GM12872 (cell line): ENCODE measurements at regions not wholly inside any gene's neighbourhood (a gene's known extent, or its start where the extent isn't known, plus 50 kb on each side); places are given as distances from the start of the nearest gene placed in this dataset.

ENCODE experiments used
- CTCF ChIP-seq: IDR thresholded peaks from 3 replicates; pipeline ENCODE4 v1.5.1; 2011; ENCODE audit warnings: low read depth, mild to moderate bottlenecking, low read length, moderate library complexity; ENCODE audit not compliant: insufficient read depth

- TF ChIP-seq CTCF, result no peak
Measured at GRCh38 chr2:186423481-186423880, 62.6 kb upstream of the ZC3H15 start.

- TF ChIP-seq CTCF, result no peak
Measured at GRCh38 chr2:186424265-186424664, 61.8 kb upstream of the ZC3H15 start.

GRCh38 chr2:186425576-186425975 is 60.5 kb upstream of the ZC3H15 start:
- no peak for TF ChIP-seq CTCF

GRCh38 chr2:186426153-186427016 is 59.7 kb upstream of the ZC3H15 start:
- TF ChIP-seq CTCF, result no peak

GRCh38 chr2:186427970-186428369 is 58.1 kb upstream of the ZC3H15 start:
- TF ChIP-seq CTCF, result no peak

GRCh38 chr2:186429104-186429503 is 57.0 kb upstream of the ZC3H15 start:
- TF ChIP-seq CTCF, result no peak

- TF ChIP-seq CTCF, result no peak
Measured at GRCh38 chr2:186431306-186431705, 54.8 kb upstream of the ZC3H15 start.

GRCh38 chr2:186433040-186433439 is 53.0 kb upstream of the ZC3H15 start:
- no peak for TF ChIP-seq CTCF
